SK-N-SH (cell line): ENCODE measurements at regions not wholly inside any gene's neighbourhood (a gene's known extent, or its start where the extent isn't known, plus 50 kb on each side); places are given as distances from the start of the nearest gene placed in this dataset.

Experiments
- CTCF ChIA-PET: fragments of 300-600, 350-600 bp; formaldehyde crosslinking; extraction: SDS; loops from one replicate; lab custom pipeline; 2021; lab: Yijun Ruan, JAX
- POLR2A ChIA-PET: fragments of 350-600 bp; sonication (Branson Sonifier 250); formaldehyde crosslinking; extraction: SDS; loops from one replicate; lab custom pipeline; 2020; ENCODE audit warnings: antibody characterized with exemption, inconsistent platforms; lab: Yijun Ruan, JAX
- DNase-seq: peaks from one replicate; pipeline ENCODE4 v3.0.0; 2012
- H2AFZ ChIP-seq: fragments of 200-600 bp; sonication (generic); 2 replicates; pipeline ENCODE4 v1.8.1; 2016; ENCODE audit warnings: antibody characterized with exemption, mild to moderate bottlenecking, low read depth
- H3F3A ChIP-seq: fragments of 200-600 bp; sonication (generic); replicated peaks from 2 replicates; pipeline ENCODE3; 2016; ENCODE audit warnings: antibody characterized with exemption, mild to moderate bottlenecking; ENCODE audit not compliant: insufficient read depth
- H3K27ac ChIP-seq, 2 experiments: fragments of 200-500 bp in 1 of 2; fragments of 200-600 bp in 1 of 2; sonication (Bioruptor generic) in 1 of 2; sonication (generic), shearing (Covaris generic) in 1 of 2; 2 replicates each; pipeline versions ENCODE4 v1.5.1 to v1.6.1; 2014 to 2016; ENCODE audit warnings: low read depth in 2 of 2, inconsistent platforms in 1 of 2, low read length in 1 of 2, mild to moderate bottlenecking in 1 of 2, mixed read lengths in 1 of 2
- H3K27me3 ChIP-seq: fragments of 200-600 bp; sonication (generic), shearing (Covaris generic); 2 replicates; pipeline ENCODE4 v1.6.1; 2016; ENCODE audit warnings: mixed run types; ENCODE audit not compliant: insufficient read depth
- H3K36me3 ChIP-seq, 2 experiments: fragments of 200-500 bp in 1 of 2; fragments of 200-600 bp in 1 of 2; sonication (Bioruptor generic) in 1 of 2; sonication (generic) in 1 of 2; replicated peaks in 1 of 2; 2 replicates each; pipeline versions ENCODE3 to v1.5.1; 2014 to 2016; ENCODE audit warnings: low read length in 1 of 2, mild to moderate bottlenecking in 1 of 2; ENCODE audit not compliant: insufficient read depth in 2 of 2, control insufficient read depth in 1 of 2
- H3K4me1 ChIP-seq, 2 experiments: fragments of 200-500 bp in 1 of 2; fragments of 200-600 bp in 1 of 2; sonication (Bioruptor generic) in 1 of 2; sonication (generic), shearing (Covaris generic) in 1 of 2; 2 replicates each; pipeline versions ENCODE4 v1.5.1 to v1.6.1; 2014 to 2016; ENCODE audit warnings: low read depth in 1 of 2, low read length in 1 of 2, mixed run types in 1 of 2; ENCODE audit not compliant: insufficient read depth in 2 of 2, control insufficient read depth in 1 of 2
- H3K4me2 ChIP-seq: fragments of 200-600 bp; sonication (generic), shearing (Covaris generic); 2 replicates; pipeline ENCODE4 v1.6.1; 2017; ENCODE audit warnings: mixed run types
- H3K4me3 ChIP-seq, 2 experiments: fragments of 200-500 bp in 1 of 2; fragments of 200-600 bp in 1 of 2; sonication (Bioruptor generic) in 1 of 2; sonication (generic), shearing (Covaris generic) in 1 of 2; 2 replicates each; pipeline versions ENCODE4 v1.5.1 to v1.8.1; 2014 to 2016; ENCODE audit warnings: low read depth in 2 of 2, inconsistent platforms in 1 of 2, low read length in 1 of 2, mild to moderate bottlenecking in 1 of 2, mixed read lengths in 1 of 2, moderate library complexity in 1 of 2
- H3K79me2 ChIP-seq: fragments of 200-600 bp; sonication (generic); 2 replicates; pipeline ENCODE4 v1.8.1; 2017; ENCODE audit warnings: mild to moderate bottlenecking; ENCODE audit not compliant: insufficient read depth
- H3K9ac ChIP-seq: fragments of 200-600 bp; sonication (generic); 2 replicates; pipeline ENCODE4 v1.6.1; 2017; ENCODE audit warnings: mixed run types
- H3K9me2 ChIP-seq: fragments of 200-600 bp; sonication (generic); 2 replicates; pipeline ENCODE4 v1.6.1; 2017; ENCODE audit warnings: mixed run types
- H3K9me3 ChIP-seq: fragments of 200-600 bp; sonication (generic); 2 replicates; pipeline ENCODE4 v1.6.1; 2017; ENCODE audit warnings: mixed run types, mild to moderate bottlenecking, moderate library complexity
- H4K20me1 ChIP-seq: fragments of 200-600 bp; sonication (generic); 2 replicates; pipeline ENCODE4 v1.6.1; 2017; ENCODE audit warnings: mild to moderate bottlenecking, mixed run types; ENCODE audit not compliant: insufficient read depth
- FOXM1 ChIP-seq: IDR thresholded peaks from 2 replicates; pipeline ENCODE4 v1.4.0; 2012; ENCODE audit warnings: low read depth, mild to moderate bottlenecking
- GABPA ChIP-seq: IDR thresholded peaks from 2 replicates; pipeline ENCODE4 v1.4.0; 2012; ENCODE audit warnings: low read depth, mild to moderate bottlenecking
- GATA2 ChIP-seq: sonication (generic); formaldehyde crosslinking; IDR thresholded peaks from 2 replicates; pipeline ENCODE4 v1.5.0; 2020; ENCODE audit warnings: mild to moderate bottlenecking, missing genetic modification reagents
- IRF3 ChIP-seq: fragments of 150-350 bp; IDR thresholded peaks from 2 replicates; pipeline ENCODE4 v1.6.1; 2016; ENCODE audit warnings: mild to moderate bottlenecking, low read depth, low read length
- MAX ChIP-seq: IDR thresholded peaks from 2 replicates; pipeline ENCODE4 v1.4.0; 2012; ENCODE audit warnings: low read depth
- MXI1 ChIP-seq: IDR thresholded peaks from 2 replicates; pipeline ENCODE4 v1.6.1; 2012; ENCODE audit warnings: mild to moderate bottlenecking, low read depth, low read length, improper control_type of control experiment
- PBX3 ChIP-seq: IDR thresholded peaks from 2 replicates; pipeline ENCODE4; 2012
- POLR2AphosphoS5 ChIP-seq: IDR thresholded peaks from 2 replicates; pipeline ENCODE4 v1.6.1; 2012; ENCODE audit warnings: low read depth, low read length
- RCOR1 ChIP-seq: fragments of 150-350 bp; IDR thresholded peaks from 2 replicates; pipeline ENCODE4 v1.6.1; 2017; ENCODE audit warnings: antibody characterized with exemption, low read length
- RFX5 ChIP-seq: IDR thresholded peaks from 2 replicates; pipeline ENCODE4 v1.6.1; 2012; ENCODE audit warnings: mild to moderate bottlenecking, improper control_type of control experiment, low read length
- SMC3 ChIP-seq: IDR thresholded peaks from 2 replicates; pipeline ENCODE4 v1.6.1; 2012; ENCODE audit warnings: low read depth, low read length, improper control_type of control experiment
- USF2 ChIP-seq: fragments of 150-350 bp; IDR thresholded peaks from 2 replicates; pipeline ENCODE4 v1.6.1; 2017; ENCODE audit warnings: antibody characterized with exemption, low read length, low read depth, borderline replicate concordance
- WGBS: methylation state at CpG from one replicate; pipeline ENCODE4 v1.1.6; 2017; ENCODE audit warnings: low lambda C conversion rate; 5-methylcytosine and 5-hydroxymethylcytosine counted together

GRCh38 chr5:158244882-158245281 is 385.9 kb upstream of the CLINT1 start:
- no peak overlapping the region for H2AFZ ChIP-seq
- no peaks in the 10 kb centered on the region for H3K9me2 ChIP-seq
- H3K79me2 ChIP-seq: no peaks in the 10 kb centered on the region
- H3K4me2 ChIP-seq: no peak overlapping the region
- CTCF ChIA-PET: interaction anchor here (1.1 to 1.2 kb wide), 2 partner anchors 10 to 70 kb away, joined by 3 to 4 read pairs; no protein-coding TSS in a partner anchor
- no peaks in the 10 kb centered on the region for H3K36me3 ChIP-seq
- no peak overlapping the region for H3K4me3 ChIP-seq
- no peak for DNase-seq
- H4K20me1 ChIP-seq: no peaks in the 10 kb centered on the region
- no peaks in the 10 kb centered on the region for H3F3A ChIP-seq
- 24% methylated on average over 3 of the region's 3 CpGs for WGBS
- no peak overlapping the region for H3K9ac ChIP-seq
- H3K9me3 ChIP-seq: no peaks in the 10 kb centered on the region
- H3K4me1 ChIP-seq: no peaks in the 10 kb centered on the region
- POLR2A ChIA-PET: no interaction called here
- no peaks in the 10 kb centered on the region for H3K27me3 ChIP-seq
- TF ChIP-seq PBX3 (no peak), FOXM1 (no peak), GABPA (no peak)
- H3K27ac ChIP-seq: no peak overlapping the region

- Histone ChIP-seq H3K27ac (no peak overlapping the region), H3K79me2 (no peaks in the 10 kb centered on the region), H3K4me1 (no peaks in the 10 kb centered on the region), H3F3A (no peaks in the 10 kb centered on the region), H4K20me1 (no peaks in the 10 kb centered on the region), H3K9me2 (no peaks in the 10 kb centered on the region), H3K4me3 (no peak overlapping the region), H3K4me2 (no peak overlapping the region), H3K9ac (no peak overlapping the region), H3K36me3 (no peaks in the 10 kb centered on the region), H3K9me3 (no peaks in the 10 kb centered on the region), H3K27me3 (no peaks in the 10 kb centered on the region), H2AFZ (no peak overlapping the region)
- ChIA-PET CTCF (no interaction called here), POLR2A (no interaction called here)
- WGBS: 11% methylated on average over 3 of the region's 3 CpGs
- DNase-seq: no peak
- TF ChIP-seq USF2: no peak
- TF ChIP-seq SMC3: no peak
- TF ChIP-seq GABPA: no peak
- no peak for TF ChIP-seq GATA2
- no peak for TF ChIP-seq MXI1
- TF ChIP-seq POLR2AphosphoS5: no peak
- TF ChIP-seq IRF3: no peak
- TF ChIP-seq RFX5: no peak
- TF ChIP-seq MAX: no peak
- TF ChIP-seq RCOR1: no peak
- TF ChIP-seq FOXM1: no peak
Observed at GRCh38 chr5:158236511-158237335, 377.8 kb upstream of the CLINT1 start.
